Suprapubic skin (tissue), 3 donors: ENCODE measurements at regions not wholly inside any gene's neighbourhood (a gene's known extent, or its start where the extent isn't known, plus 50 kb on each side); places are given as distances from the start of the nearest gene placed in this dataset.
"Not testable (repeated sequence)": the region's sequence is repeated elsewhere in the genome, so short reads cannot be mapped to it uniquely, and the experiment has no call there.

Experiments
- EP300 ChIP-seq: sonication (generic); formaldehyde crosslinking; IDR thresholded peaks from one replicate; pipeline ENCODE4 v1.6.1; 2017; ENCODE audit warnings: antibody characterized with exemption
- TF ChIP-seq, protein P1 (sequence below), 2 donors: fragments of 200-600 bp in 1 of 2; fragments of 450-650 bp in 1 of 2; sonication (generic) in 1 of 2; IDR thresholded peaks; one replicate each; pipeline ENCODE4 v1.5.1; 2016 to 2019; ENCODE audit warnings: antibody characterized with exemption in 2 of 2, mild to moderate bottlenecking in 1 of 2, moderate library complexity in 1 of 2

DNA sequence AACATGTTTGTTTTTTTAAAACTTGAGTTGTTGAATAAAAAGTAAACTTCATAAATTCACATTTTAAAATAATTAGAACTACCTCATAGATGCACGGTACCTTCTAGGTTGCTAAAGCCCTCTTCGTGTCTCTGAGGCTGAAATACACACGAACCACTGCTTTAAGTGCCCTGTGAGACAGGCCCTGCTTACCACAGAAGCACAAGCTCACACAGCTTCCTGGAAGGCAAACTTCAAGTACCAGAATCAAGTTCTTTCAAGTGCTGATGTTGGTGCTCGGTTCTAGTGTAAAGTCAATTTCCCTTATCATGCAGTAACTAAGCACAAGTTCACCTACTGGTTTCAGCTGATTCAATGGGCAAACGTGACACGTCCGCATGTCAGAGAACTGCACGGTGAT, 103.3 kb downstream of the GOLGA6L6 start:
- TF ChIP-seq, protein P1, sequence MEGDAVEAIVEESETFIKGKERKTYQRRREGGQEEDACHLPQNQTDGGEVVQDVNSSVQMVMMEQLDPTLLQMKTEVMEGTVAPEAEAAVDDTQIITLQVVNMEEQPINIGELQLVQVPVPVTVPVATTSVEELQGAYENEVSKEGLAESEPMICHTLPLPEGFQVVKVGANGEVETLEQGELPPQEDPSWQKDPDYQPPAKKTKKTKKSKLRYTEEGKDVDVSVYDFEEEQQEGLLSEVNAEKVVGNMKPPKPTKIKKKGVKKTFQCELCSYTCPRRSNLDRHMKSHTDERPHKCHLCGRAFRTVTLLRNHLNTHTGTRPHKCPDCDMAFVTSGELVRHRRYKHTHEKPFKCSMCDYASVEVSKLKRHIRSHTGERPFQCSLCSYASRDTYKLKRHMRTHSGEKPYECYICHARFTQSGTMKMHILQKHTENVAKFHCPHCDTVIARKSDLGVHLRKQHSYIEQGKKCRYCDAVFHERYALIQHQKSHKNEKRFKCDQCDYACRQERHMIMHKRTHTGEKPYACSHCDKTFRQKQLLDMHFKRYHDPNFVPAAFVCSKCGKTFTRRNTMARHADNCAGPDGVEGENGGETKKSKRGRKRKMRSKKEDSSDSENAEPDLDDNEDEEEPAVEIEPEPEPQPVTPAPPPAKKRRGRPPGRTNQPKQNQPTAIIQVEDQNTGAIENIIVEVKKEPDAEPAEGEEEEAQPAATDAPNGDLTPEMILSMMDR (IDR thresholded peaks at IDR 0.05): not testable (repeated sequence)
- not testable (repeated sequence) for TF ChIP-seq EP300
